Loucy (cell line): ENCODE measurements at regions not wholly inside any gene's neighbourhood (a gene's known extent, or its start where the extent isn't known, plus 50 kb on each side); places are given as distances from the start of the nearest gene placed in this dataset.

ENCODE experiments used
- H2AFZ ChIP-seq: fragments of 200-600 bp; sonication (generic); 2 replicates; pipeline ENCODE4 v1.6.0; 2016; ENCODE audit warnings: antibody characterized with exemption, mild to moderate bottlenecking, low read length, moderate library complexity
- H3F3A ChIP-seq: fragments of 200-600 bp; 2 replicates; pipeline ENCODE4 v1.6.0; 2016; ENCODE audit warnings: antibody characterized with exemption, low read depth, mild to moderate bottlenecking
- H3K27me3 ChIP-seq: fragments of 200-600 bp; sonication (generic); 2 replicates; pipeline ENCODE4 v1.6.1; 2014; ENCODE audit warnings: low read length, mild to moderate bottlenecking; ENCODE audit not compliant: insufficient read depth, poor library complexity, severe bottlenecking
- H3K36me3 ChIP-seq: fragments of 200-600 bp; sonication (generic); 2 replicates; pipeline ENCODE4 v1.6.1; 2016; ENCODE audit warnings: low read length; ENCODE audit not compliant: insufficient read depth
- H3K4me1 ChIP-seq: fragments of 200-600 bp; sonication (generic); 2 replicates; pipeline ENCODE4 v1.5.1; 2014; ENCODE audit warnings: low read length, mild to moderate bottlenecking; ENCODE audit not compliant: insufficient read depth, poor library complexity, severe bottlenecking
- H3K4me2 ChIP-seq: fragments of 200-600 bp; sonication (generic); 2 replicates; pipeline ENCODE4 v1.6.0; 2014; ENCODE audit warnings: antibody characterized with exemption, low read length, low read depth, mild to moderate bottlenecking; ENCODE audit not compliant: poor library complexity, severe bottlenecking
- H3K4me3 ChIP-seq: fragments of 200-600 bp; sonication (generic); 2 replicates; pipeline ENCODE4 v1.5.1; 2014; ENCODE audit warnings: low read length, mild to moderate bottlenecking, mixed read lengths; ENCODE audit not compliant: poor library complexity, severe bottlenecking
- H3K79me2 ChIP-seq: fragments of 200-600 bp; sonication (generic); 2 replicates; pipeline ENCODE4 v1.6.1; 2014; ENCODE audit warnings: low read length; ENCODE audit not compliant: insufficient read depth
- H3K9ac ChIP-seq: fragments of 200-600 bp; sonication (generic); 2 replicates; pipeline ENCODE4 v1.6.0; 2014; ENCODE audit warnings: mild to moderate bottlenecking, low read depth, low read length, moderate library complexity; ENCODE audit not compliant: poor library complexity, severe bottlenecking
- H3K9me2 ChIP-seq: fragments of 200-600 bp; sonication (generic); replicated peaks from 2 replicates; pipeline ENCODE4 v1.6.1; 2016; ENCODE audit warnings: low read depth, low read length, mixed read lengths
- H3K9me3 ChIP-seq: fragments of 200-600 bp; sonication (generic); 2 replicates; pipeline ENCODE4 v1.6.1; 2014; ENCODE audit warnings: mild to moderate bottlenecking, antibody characterized with exemption, low read length, low read depth; ENCODE audit not compliant: insufficient read depth
- H4K20me1 ChIP-seq: fragments of 200-600 bp; sonication (generic); 2 replicates; pipeline ENCODE4 v1.6.0; 2014; ENCODE audit warnings: antibody characterized with exemption, low read length, mild to moderate bottlenecking; ENCODE audit not compliant: insufficient read depth, poor library complexity, severe bottlenecking
- EZH2phosphoT487 ChIP-seq: fragments of 200-600 bp; IDR thresholded peaks from 2 replicates; pipeline ENCODE4 v1.6.1; 2018; ENCODE audit warnings: antibody characterized with exemption, mild to moderate bottlenecking, moderate library complexity, borderline replicate concordance
- TF ChIP-seq, protein P1 (sequence below): fragments of 200-600 bp; sonication (generic); conservative IDR thresholded peaks from 2 replicates; pipeline ENCODE4 v1.5.1; 2014; ENCODE audit warnings: mild to moderate bottlenecking, antibody characterized with exemption, low read length

DNA sequence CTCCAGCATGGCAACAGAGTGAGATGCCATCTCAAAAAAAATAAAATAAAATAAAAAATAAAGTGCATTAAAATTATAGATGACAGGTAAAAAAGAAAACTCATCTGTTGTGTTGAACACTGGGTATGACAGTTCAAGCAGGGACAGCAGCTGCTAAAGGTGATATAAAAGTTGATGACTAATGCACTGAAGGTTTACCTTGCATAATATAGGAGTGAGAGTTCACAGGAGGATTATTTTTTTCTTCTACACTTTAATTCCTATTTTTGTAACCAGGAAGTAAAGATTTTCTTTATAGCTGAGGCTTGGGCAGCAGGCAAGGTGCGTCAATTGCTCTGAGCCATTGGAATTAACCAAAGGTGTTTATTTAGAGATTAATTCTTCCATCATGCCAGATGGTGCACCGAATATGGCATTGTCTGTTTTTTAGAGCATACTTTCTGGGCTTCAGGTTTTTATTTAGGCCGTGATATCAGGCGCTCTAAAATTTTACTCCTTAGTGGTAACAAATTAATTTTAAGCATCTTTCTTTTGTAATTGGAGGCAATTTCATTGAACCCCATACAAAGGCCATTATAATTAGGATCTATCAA is 337.0 kb upstream of the SLC10A2 start:
- Histone ChIP-seq H3K4me3 (no peak overlapping the region), H4K20me1 (no peaks in the 10 kb centered on the region), H3K9me2 (no peaks in the 10 kb centered on the region), H3K4me2 (no peak overlapping the region), H3F3A (no peaks in the 10 kb centered on the region), H3K9ac (no peak overlapping the region), H3K4me1 (no peaks in the 10 kb centered on the region), H3K79me2 (no peaks in the 10 kb centered on the region), H3K36me3 (no peaks in the 10 kb centered on the region), H3K9me3 (no peaks in the 10 kb centered on the region), H2AFZ (no peak overlapping the region), H3K27me3 (no peaks in the 10 kb centered on the region)
- TF ChIP-seq EZH2phosphoT487: no peak
- TF ChIP-seq, protein P1, sequence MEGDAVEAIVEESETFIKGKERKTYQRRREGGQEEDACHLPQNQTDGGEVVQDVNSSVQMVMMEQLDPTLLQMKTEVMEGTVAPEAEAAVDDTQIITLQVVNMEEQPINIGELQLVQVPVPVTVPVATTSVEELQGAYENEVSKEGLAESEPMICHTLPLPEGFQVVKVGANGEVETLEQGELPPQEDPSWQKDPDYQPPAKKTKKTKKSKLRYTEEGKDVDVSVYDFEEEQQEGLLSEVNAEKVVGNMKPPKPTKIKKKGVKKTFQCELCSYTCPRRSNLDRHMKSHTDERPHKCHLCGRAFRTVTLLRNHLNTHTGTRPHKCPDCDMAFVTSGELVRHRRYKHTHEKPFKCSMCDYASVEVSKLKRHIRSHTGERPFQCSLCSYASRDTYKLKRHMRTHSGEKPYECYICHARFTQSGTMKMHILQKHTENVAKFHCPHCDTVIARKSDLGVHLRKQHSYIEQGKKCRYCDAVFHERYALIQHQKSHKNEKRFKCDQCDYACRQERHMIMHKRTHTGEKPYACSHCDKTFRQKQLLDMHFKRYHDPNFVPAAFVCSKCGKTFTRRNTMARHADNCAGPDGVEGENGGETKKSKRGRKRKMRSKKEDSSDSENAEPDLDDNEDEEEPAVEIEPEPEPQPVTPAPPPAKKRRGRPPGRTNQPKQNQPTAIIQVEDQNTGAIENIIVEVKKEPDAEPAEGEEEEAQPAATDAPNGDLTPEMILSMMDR: no peak

DNA sequence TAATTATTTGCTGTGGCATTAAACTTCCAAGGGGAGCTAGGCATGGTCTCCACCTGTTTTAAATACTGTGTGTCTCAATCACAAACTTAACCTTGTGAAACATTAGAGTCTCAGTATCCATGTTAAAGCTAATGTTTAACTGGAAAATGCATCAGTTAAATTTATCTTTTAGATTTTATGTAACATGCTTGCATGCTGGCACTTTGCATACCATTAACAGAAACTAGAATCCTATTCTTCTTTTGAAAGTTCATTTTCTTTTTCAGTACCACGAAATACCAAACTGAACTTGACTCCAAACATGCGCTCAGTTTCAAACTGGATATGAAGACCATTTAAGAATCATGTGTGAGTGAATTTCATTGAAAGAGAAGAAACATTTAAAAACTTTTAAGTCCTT is 328.9 kb upstream of the SLC10A2 start:
- Histone ChIP-seq H3K4me1 (no peaks in the 10 kb centered on the region), H4K20me1 (no peaks in the 10 kb centered on the region), H2AFZ (no peak overlapping the region), H3K9me2 (no peaks in the 10 kb centered on the region), H3K36me3 (no peaks in the 10 kb centered on the region), H3K79me2 (no peaks in the 10 kb centered on the region), H3F3A (no peaks in the 10 kb centered on the region), H3K9me3 (no peaks in the 10 kb centered on the region; the same call in 1 of the 2 replicates), H3K27me3 (no peaks in the 10 kb centered on the region), H3K4me3 (no peak overlapping the region), H3K9ac (no peak overlapping the region), H3K4me2 (no peak overlapping the region)
- no peak for TF ChIP-seq EZH2phosphoT487
- TF ChIP-seq, protein P1: no peak

DNA sequence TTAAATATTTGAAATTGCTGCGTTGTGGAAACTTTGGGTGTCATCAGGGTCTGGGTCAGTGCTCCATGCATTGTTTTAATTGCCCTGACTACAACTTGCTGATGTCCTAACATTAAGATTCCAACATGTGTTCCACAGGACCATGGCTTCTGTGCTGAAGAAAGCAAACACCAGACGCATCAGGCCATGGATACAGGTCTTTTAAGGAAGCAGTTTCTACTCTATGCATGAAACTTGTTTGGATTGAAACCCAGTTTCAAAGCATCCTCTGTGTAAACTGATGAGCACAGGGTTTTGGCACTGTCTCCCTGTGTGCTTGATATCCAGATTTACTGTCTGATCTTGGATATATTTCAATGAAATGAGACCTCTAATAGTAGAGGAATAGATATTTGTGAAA is 328.4 kb upstream of the SLC10A2 start:
- no peaks in the 10 kb centered on the region for H3F3A ChIP-seq
- no peaks in the 10 kb centered on the region for H3K4me1 ChIP-seq
- H3K4me3 ChIP-seq: no peak overlapping the region
- H3K79me2 ChIP-seq: no peaks in the 10 kb centered on the region
- H2AFZ ChIP-seq: no peak overlapping the region
- no peaks in the 10 kb centered on the region for H3K36me3 ChIP-seq
- H3K4me2 ChIP-seq: no peak overlapping the region
- no peaks in the 10 kb centered on the region for H3K9me2 ChIP-seq
- TF ChIP-seq, protein P1: no peak
- no peak for TF ChIP-seq EZH2phosphoT487
- no peak overlapping the region for H3K9ac ChIP-seq
- H4K20me1 ChIP-seq: no peaks in the 10 kb centered on the region
- no peaks in the 10 kb centered on the region; the same call in 1 of the 2 replicates for H3K9me3 ChIP-seq
- H3K27me3 ChIP-seq: no peaks in the 10 kb centered on the region
